ENCODE measurements at regions not wholly inside any gene's neighbourhood (a gene's known extent, or its start where the extent isn't known, plus 50 kb on each side); places are given as distances from the start of the nearest gene placed in this dataset.
"Not testable (repeated sequence)": the region's sequence is repeated elsewhere in the genome, so short reads cannot be mapped to it uniquely, and the experiment has no call there.

DNA sequence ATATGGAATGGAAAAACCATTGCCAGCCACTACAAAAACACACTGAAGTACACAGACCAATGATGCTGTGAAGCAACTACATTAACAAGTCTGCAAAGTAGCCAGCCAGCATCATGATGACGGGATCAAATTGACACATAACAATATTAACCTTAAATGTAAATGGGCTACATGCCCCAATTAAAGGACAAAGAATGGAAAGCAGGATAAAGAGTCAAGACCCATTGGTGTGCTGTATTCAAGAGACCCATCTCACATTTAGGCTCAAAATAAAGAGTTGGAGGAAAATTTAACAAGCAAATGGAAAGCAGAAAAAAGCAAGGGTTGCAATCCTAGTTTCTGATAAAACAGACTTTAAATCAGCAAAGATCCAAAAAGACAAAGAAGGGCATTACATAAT lies 188.5 kb upstream of the HAND2 start:
- H3K27ac ChIP-seq (ENCODE audit: low read depth, low read length, severe bottlenecking); H3K9me3 ChIP-seq (ENCODE audit: control insufficient read depth, low read length); H3K36me3 ChIP-seq (ENCODE audit: control insufficient read depth, insufficient read depth, low read length); H3K4me3 ChIP-seq (ENCODE audit: extremely low read depth, insufficient read depth, low read length, poor library complexity, severe bottlenecking); H3K4me1 ChIP-seq (ENCODE audit: control insufficient read depth, insufficient read depth, low read length, poor library complexity, severe bottlenecking): not testable (repeated sequence)
- no CpG with 5 or more reads among the region's 1 CpG for WGBS, 2 experiments (ENCODE audit: insufficient coverage in 2 of 2)

DNA sequence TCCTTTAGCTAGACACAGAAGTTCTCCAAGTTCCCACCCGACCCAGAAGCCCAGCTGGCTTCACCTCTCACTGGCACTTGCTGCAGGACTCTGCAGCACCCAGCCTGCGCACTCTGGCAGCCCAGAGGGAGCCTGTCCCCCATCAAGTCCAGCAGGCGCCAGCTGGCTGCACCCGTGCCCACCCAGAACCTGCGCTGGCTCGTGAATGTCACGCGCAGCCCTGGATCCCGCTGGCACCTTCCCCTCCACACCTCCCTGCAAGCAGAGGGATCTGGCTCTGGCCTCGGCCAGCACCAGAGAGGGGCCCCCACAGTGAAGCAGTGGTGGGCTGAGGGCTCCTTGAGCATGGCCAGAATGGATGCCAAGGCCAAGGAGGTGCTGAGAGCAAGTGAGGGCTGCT lies 187.6 kb upstream of the HAND2 start:
- H3K36me3 ChIP-seq (ENCODE audit: control insufficient read depth, insufficient read depth, low read length) = no peaks in the 10 kb centered on the region
- 87 to 89% methylated on average over 2 to 8 of the region's 10 CpGs for WGBS, 2 experiments (ENCODE audit: insufficient coverage in 2 of 2)
- H3K27ac ChIP-seq (ENCODE audit: low read depth, low read length, severe bottlenecking) = no peak overlapping the region
- H3K4me3 ChIP-seq (ENCODE audit: extremely low read depth, insufficient read depth, low read length, poor library complexity, severe bottlenecking) = no peak overlapping the region
- H3K4me1 ChIP-seq (ENCODE audit: control insufficient read depth, insufficient read depth, low read length, poor library complexity, severe bottlenecking) = no peaks in the 10 kb centered on the region
- H3K9me3 ChIP-seq (ENCODE audit: control insufficient read depth, low read length) = no peaks in the 10 kb centered on the region

DNA sequence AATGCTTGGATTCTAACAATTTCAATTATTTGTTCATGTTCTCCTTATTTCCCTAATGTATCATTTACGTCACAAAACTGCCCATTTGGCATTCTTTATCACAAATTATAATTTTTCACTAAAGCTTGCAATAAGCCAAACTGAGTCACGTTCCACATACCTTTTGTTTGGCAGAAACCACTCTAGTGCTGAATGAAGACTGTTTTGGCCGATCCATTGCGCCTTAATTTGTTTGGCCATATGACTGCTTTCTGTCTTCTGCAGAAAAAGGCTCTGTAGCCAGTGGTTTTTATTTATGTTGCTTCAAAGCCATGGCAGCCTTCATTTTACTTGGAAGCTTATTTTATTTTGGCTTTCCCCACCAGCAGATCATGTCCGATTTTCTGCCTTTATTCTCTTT lies 184.4 kb upstream of the HAND2 start:
- 69 to 70% methylated on average over 4 of the region's 5 CpGs for WGBS, 2 experiments (ENCODE audit: insufficient coverage in 2 of 2)
- Histone ChIP-seq H3K4me3 (ENCODE audit: extremely low read depth, insufficient read depth, low read length, poor library complexity, severe bottlenecking) (no peak overlapping the region), H3K4me1 (ENCODE audit: control insufficient read depth, insufficient read depth, low read length, poor library complexity, severe bottlenecking) (no peaks in the 10 kb centered on the region), H3K36me3 (ENCODE audit: control insufficient read depth, insufficient read depth, low read length) (no peaks in the 10 kb centered on the region), H3K9me3 (ENCODE audit: control insufficient read depth, low read length) (no peaks in the 10 kb centered on the region), H3K27ac (ENCODE audit: low read depth, low read length, severe bottlenecking) (no peak overlapping the region)

DNA sequence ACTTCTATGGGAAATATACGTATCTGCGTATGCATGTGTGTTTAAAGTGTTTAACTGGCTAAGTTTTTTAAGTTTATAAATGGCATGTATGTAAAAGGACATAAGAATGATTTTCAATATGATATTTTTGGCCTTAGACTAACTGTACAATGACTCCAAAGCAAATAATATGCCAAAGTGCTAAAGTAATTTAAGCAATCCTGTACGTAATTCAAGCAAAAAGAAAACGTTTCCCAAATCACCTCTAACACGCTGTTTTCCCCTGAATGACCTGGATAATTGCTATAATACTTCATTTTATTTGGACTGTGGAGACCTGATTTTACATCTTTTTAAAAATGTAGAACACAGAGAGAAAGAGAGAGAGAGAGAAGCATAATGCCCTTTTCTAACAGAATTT lies 183.0 kb upstream of the HAND2 start:
- Histone ChIP-seq H3K4me3 (ENCODE audit: extremely low read depth, insufficient read depth, low read length, poor library complexity, severe bottlenecking) (no peak overlapping the region), H3K27ac (ENCODE audit: low read depth, low read length, severe bottlenecking) (no peak overlapping the region), H3K4me1 (ENCODE audit: control insufficient read depth, insufficient read depth, low read length, poor library complexity, severe bottlenecking) (no peaks in the 10 kb centered on the region), H3K36me3 (ENCODE audit: control insufficient read depth, insufficient read depth, low read length) (no peaks in the 10 kb centered on the region), H3K9me3 (ENCODE audit: control insufficient read depth, low read length) (no peaks in the 10 kb centered on the region)
- WGBS, 2 experiments (ENCODE audit: insufficient coverage in 2 of 2) = 100% methylated on average over 1 to 2 of the region's 5 CpGs

DNA sequence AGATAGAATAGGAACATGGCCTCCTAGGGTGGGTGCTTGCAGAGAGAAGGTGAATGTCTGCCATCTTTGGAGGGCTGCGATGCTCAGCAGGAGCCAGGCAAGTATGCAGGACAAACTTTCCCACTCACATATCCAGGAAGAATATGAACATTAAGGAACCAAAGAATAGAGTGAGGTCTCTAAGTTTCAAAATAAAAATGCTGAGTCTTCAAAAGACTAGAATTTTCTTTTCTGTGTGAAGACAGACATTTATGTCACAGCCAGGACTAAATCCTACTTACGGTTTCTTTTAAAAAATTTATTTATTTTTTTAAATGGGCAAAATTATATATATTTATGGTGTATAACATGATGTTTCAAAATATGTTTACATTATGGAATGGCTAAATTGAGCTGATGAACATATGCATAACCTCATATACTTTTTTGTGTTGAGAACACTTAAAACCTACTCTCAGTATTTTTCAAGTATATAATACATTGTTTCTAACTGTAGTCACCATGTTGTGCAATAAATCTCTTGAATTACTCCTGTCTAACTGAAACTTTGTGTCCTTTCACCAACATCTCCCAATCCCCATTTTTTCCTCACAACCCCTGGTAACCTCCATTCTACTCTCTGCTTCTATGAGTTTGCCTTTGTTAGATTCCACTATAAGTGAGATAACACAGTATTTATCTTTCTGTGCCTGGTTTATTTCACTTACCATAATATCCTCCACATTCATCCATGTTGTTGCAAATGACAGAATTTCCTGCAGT lies 177.8 kb upstream of the HAND2 start:
- no peaks in the 10 kb centered on the region for H3K9me3 ChIP-seq (ENCODE audit: control insufficient read depth, low read length)
- no peak overlapping the region for H3K4me3 ChIP-seq (ENCODE audit: extremely low read depth, insufficient read depth, low read length, poor library complexity, severe bottlenecking)
- no peaks in the 10 kb centered on the region for H3K4me1 ChIP-seq (ENCODE audit: control insufficient read depth, insufficient read depth, low read length, poor library complexity, severe bottlenecking)
- H3K27ac ChIP-seq (ENCODE audit: low read depth, low read length, severe bottlenecking) = no peak overlapping the region
- no peaks in the 10 kb centered on the region for H3K36me3 ChIP-seq (ENCODE audit: control insufficient read depth, insufficient read depth, low read length)
- no CpG with 5 or more reads among the region's 2 CpGs for WGBS, 2 experiments (ENCODE audit: insufficient coverage in 2 of 2)

DNA sequence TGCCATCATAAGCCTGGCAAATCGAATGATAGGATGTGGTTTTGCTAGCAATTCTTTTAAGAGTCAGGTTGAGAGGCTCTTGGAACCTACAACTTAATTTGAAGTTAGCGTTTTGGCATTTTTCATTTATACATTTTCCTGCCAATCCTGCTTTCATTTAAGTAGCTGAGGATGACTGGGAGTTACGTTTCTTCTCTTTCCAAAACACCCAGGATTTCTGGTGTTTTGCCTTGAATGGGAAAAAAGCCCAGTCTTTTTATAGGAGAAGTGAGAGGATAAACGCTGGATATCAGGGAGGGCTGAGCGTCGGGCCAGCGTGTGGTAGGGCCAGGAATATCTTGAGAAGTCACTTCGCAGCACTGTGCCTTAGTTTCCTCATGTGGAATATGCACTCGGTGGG lies 174.2 kb upstream of the HAND2 start:
- H3K9me3 ChIP-seq (ENCODE audit: control insufficient read depth, low read length) = no peaks in the 10 kb centered on the region
- 87 to 90% methylated on average over 7 to 8 of the region's 9 CpGs for WGBS, 2 experiments (ENCODE audit: insufficient coverage in 2 of 2)

DNA sequence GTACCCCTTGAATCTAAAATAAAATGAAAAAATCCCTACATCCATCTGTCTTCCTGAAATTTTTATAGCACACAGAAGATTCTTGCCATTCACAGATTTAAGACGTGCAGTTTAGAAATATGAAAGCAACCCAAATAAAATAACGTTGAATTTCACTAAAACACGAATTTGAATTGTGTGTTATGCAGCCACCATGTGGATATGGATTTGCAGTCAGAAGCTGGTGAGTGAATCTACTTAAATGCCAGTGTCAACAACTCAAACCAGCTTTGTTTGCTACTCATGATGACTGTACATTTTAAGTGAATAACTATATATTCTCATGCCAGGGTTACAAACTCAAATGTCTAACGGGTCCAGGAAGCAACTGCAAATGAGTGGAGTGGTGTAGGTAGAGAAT lies 173.0 kb upstream of the HAND2 start:
- Histone ChIP-seq H3K9me3 (ENCODE audit: control insufficient read depth, low read length) (no peaks in the 10 kb centered on the region), H3K27ac (ENCODE audit: low read depth, low read length, severe bottlenecking) (no peak overlapping the region), H3K36me3 (ENCODE audit: control insufficient read depth, insufficient read depth, low read length) (no peaks in the 10 kb centered on the region), H3K4me3 (ENCODE audit: extremely low read depth, insufficient read depth, low read length, poor library complexity, severe bottlenecking) (no peak overlapping the region), H3K4me1 (ENCODE audit: control insufficient read depth, insufficient read depth, low read length, poor library complexity, severe bottlenecking) (no peaks in the 10 kb centered on the region)
- WGBS, 2 experiments (ENCODE audit: insufficient coverage in 2 of 2) = 96% methylated on average over 3 of the region's 4 CpGs; no CpG with 5 or more reads in 1 of the 2 experiments

More for the DNA sequence above, 174.2 kb upstream of the HAND2 start:
- Histone ChIP-seq H3K27ac (ENCODE audit: low read depth, low read length, severe bottlenecking) (no peak overlapping the region), H3K4me1 (ENCODE audit: control insufficient read depth, insufficient read depth, low read length, poor library complexity, severe bottlenecking) (no peaks in the 10 kb centered on the region), H3K4me3 (ENCODE audit: extremely low read depth, insufficient read depth, low read length, poor library complexity, severe bottlenecking) (no peak overlapping the region), H3K36me3 (ENCODE audit: control insufficient read depth, insufficient read depth, low read length) (no peaks in the 10 kb centered on the region)

DNA sequence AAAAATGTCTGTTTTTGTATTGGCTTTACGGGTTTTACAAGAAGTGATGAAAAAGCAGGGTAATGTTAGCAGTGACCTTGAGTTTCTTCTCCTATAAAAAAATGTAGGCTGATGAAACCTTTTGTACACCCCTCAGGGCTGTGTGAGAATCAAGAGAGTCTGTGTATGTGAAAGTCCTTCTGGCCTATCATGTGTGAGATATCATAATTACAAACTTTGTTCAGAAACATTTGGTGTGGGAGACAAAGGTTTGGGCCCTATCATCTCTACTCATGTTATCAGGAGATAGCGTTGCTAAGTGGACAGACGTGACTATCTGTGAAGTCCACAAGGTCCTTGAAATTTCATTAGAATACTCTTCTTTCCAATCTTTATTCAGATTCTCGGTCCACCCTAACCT lies 170.6 kb upstream of the HAND2 start:
- H3K36me3 ChIP-seq (ENCODE audit: control insufficient read depth, insufficient read depth, low read length) = no peaks in the 10 kb centered on the region
- WGBS, 2 experiments (ENCODE audit: insufficient coverage in 2 of 2) = 88 to 89% methylated on average over 1 of the region's 4 CpGs

DNA sequence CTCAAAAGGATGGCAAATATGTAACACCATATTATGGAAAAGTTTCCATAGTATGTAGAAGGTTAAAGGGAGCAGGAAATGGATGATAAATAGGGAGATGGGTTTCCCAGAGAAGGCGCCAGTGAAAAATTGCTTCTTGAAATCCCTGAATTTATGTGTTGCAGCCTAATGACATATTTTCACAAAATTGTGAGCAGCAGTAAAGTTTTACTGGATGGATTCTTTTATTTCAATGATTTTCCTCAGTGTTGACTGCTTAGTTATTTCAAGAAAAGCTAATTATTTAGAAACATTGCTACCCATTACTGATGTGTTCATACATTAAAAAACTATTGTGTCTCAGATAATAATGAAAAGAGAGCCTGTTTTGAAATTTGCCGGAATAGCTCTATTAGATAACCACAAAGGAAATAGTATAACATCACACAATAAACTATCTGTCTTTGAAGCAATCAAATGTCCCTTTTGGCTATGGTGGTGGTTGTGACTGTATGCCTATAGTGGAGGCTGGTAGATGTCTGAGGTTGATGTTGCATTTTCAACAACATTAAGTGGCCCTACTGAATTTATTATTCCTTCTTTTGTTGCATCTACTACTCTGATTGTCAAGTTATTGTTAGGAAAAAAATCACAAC lies 169.9 kb upstream of the HAND2 start:
- Histone ChIP-seq H3K4me1 (ENCODE audit: control insufficient read depth, insufficient read depth, low read length, poor library complexity, severe bottlenecking) (no peaks in the 10 kb centered on the region), H3K36me3 (ENCODE audit: control insufficient read depth, insufficient read depth, low read length) (no peaks in the 10 kb centered on the region), H3K9me3 (ENCODE audit: control insufficient read depth, low read length) (no peaks in the 10 kb centered on the region), H3K27ac (ENCODE audit: low read depth, low read length, severe bottlenecking) (no peak overlapping the region), H3K4me3 (ENCODE audit: extremely low read depth, insufficient read depth, low read length, poor library complexity, severe bottlenecking) (no peak overlapping the region)
- 92 to 100% methylated on average over 1 of the region's 2 CpGs for WGBS, 2 experiments (ENCODE audit: insufficient coverage in 2 of 2)

More for the DNA sequence above, 170.6 kb upstream of the HAND2 start:
- no peaks in the 10 kb centered on the region for H3K4me1 ChIP-seq (ENCODE audit: control insufficient read depth, insufficient read depth, low read length, poor library complexity, severe bottlenecking)
- H3K27ac ChIP-seq (ENCODE audit: low read depth, low read length, severe bottlenecking) = no peak overlapping the region
- H3K9me3 ChIP-seq (ENCODE audit: control insufficient read depth, low read length) = no peaks in the 10 kb centered on the region
- H3K4me3 ChIP-seq (ENCODE audit: extremely low read depth, insufficient read depth, low read length, poor library complexity, severe bottlenecking) = no peak overlapping the region

DNA sequence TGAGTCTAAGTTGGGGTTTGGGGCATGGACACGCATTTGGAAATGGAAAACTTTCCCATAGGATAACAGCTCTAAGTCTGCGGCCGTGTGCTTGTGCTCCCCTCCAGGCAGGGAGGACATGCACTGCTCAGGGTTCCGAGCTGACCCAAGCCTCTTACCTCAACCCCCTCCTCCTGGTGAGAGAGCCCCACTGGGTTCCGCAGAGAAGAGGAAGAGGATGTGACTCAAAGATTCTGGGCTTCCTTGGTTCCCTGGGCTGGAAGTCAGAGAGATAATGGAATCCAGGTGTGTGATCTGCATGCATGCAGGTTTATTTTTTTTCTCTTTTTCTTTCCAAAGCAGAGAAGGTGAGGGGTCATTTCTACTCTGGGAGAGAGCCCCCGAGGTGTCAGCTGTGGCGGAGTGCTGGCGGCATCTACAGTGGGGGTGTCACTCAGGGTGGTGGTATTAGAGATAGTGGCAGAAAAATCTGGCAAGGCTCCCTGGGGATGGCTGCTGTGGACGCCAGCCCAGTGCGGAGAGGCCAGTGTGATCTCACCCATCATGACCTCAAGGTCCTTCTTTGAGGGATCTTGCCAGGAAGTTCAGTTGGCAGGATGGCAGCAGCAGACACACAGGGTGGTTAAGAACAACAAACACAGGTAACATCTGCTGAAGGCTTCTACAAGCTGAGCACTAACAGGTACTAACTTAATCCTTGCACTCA lies 168.7 kb upstream of the HAND2 start:
- no peak overlapping the region for H3K27ac ChIP-seq (ENCODE audit: low read depth, low read length, severe bottlenecking)
- no peaks in the 10 kb centered on the region for H3K9me3 ChIP-seq (ENCODE audit: control insufficient read depth, low read length)
- H3K4me3 ChIP-seq (ENCODE audit: extremely low read depth, insufficient read depth, low read length, poor library complexity, severe bottlenecking) = no peak overlapping the region
- H3K36me3 ChIP-seq (ENCODE audit: control insufficient read depth, insufficient read depth, low read length) = no peaks in the 10 kb centered on the region
- WGBS, 2 experiments (ENCODE audit: insufficient coverage in 2 of 2) = 91 to 94% methylated on average over 3 to 6 of the region's 10 CpGs
- H3K4me1 ChIP-seq (ENCODE audit: control insufficient read depth, insufficient read depth, low read length, poor library complexity, severe bottlenecking) = no peaks in the 10 kb centered on the region

DNA sequence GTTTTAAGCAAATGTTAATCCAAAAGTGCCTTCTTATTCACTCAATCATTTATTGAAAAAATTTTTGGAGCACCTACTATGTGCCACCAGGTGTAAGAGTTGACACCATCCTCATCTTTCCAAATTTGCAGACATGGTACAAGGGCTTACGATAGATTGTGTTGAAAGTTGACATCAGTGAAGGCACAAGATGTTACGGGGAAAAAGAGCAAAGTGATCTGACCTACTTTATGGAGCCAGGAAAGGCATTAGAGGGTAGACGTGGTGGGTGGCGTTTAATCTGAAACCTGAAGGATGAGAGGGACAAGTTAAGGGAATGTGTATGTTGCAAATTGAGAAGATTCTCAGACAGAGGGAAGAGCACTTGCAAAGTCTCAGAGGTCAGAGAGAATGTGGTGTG lies 167.8 kb upstream of the HAND2 start:
- no peaks in the 10 kb centered on the region for H3K36me3 ChIP-seq (ENCODE audit: control insufficient read depth, insufficient read depth, low read length)
- WGBS, 2 experiments (ENCODE audit: insufficient coverage in 2 of 2) = 81 to 88% methylated on average over 4 of the region's 4 CpGs
- no peak overlapping the region for H3K27ac ChIP-seq (ENCODE audit: low read depth, low read length, severe bottlenecking)
- H3K4me1 ChIP-seq (ENCODE audit: control insufficient read depth, insufficient read depth, low read length, poor library complexity, severe bottlenecking) = no peaks in the 10 kb centered on the region
- no peaks in the 10 kb centered on the region for H3K9me3 ChIP-seq (ENCODE audit: control insufficient read depth, low read length)
- no peak overlapping the region for H3K4me3 ChIP-seq (ENCODE audit: extremely low read depth, insufficient read depth, low read length, poor library complexity, severe bottlenecking)

All from mesodermal cell (in vitro differentiated cells).